Fibroblast of the aortic adventitia (primary cell): ENCODE measurements at regions not wholly inside any gene's neighbourhood (a gene's known extent, or its start where the extent isn't known, plus 50 kb on each side); places are given as distances from the start of the nearest gene placed in this dataset.

Experiments used
- DNase-seq: peaks from one replicate; pipeline ENCODE4 v3.0.0-alpha.2; 2010; ENCODE audit warnings: low read depth
- H3K4me3 ChIP-seq: 2 replicates; pipeline ENCODE4 v1.5.1; 2011; ENCODE audit warnings: low read depth, mild to moderate bottlenecking, control low read depth, low read length, moderate library complexity
- CTCF ChIP-seq: IDR thresholded peaks from 2 replicates; pipeline ENCODE4 v1.5.1; 2011; ENCODE audit warnings: mild to moderate bottlenecking, low read length, control low read depth, inconsistent platforms; ENCODE audit not compliant: insufficient read depth

GRCh38 chr3:77807312-77807711 lies 767.4 kb downstream of the ROBO2 start:
- TF ChIP-seq CTCF: no peak
- H3K4me3 ChIP-seq: no peak overlapping the region
- no peak for DNase-seq

- DNase-seq: no peak
- no peak for TF ChIP-seq CTCF
- H3K4me3 ChIP-seq: no peak overlapping the region
These were observed 774.9 kb downstream of the ROBO2 start for GRCh38 chr3:77814845-77815244.

- DNase-seq: no peak
- no peak for TF ChIP-seq CTCF
These were observed 775.6 kb downstream of the ROBO2 start for GRCh38 chr3:77815467-77815866.

GRCh38 chr3:77816366-77816765 lies 776.5 kb downstream of the ROBO2 start:
- no peak overlapping the region for H3K4me3 ChIP-seq
- no peak for TF ChIP-seq CTCF
- no peak for DNase-seq

More at GRCh38 chr3:77815467-77815866, 775.6 kb downstream of the ROBO2 start:
- no peak overlapping the region for H3K4me3 ChIP-seq

GRCh38 chr3:77825001-77825827 lies 785.3 kb downstream of the ROBO2 start:
- H3K4me3 ChIP-seq: no peak overlapping the region
- DNase-seq: no peak
- no peak for TF ChIP-seq CTCF

GRCh38 chr3:77835921-77836320 lies 796.0 kb downstream of the ROBO2 start:
- DNase-seq: no peak
- no peak overlapping the region for H3K4me3 ChIP-seq
- TF ChIP-seq CTCF: no peak
